ENCODE measurements at regions not wholly inside any gene's neighbourhood (a gene's known extent, or its start where the extent isn't known, plus 50 kb on each side); places are given as distances from the start of the nearest gene placed in this dataset.

DNA sequence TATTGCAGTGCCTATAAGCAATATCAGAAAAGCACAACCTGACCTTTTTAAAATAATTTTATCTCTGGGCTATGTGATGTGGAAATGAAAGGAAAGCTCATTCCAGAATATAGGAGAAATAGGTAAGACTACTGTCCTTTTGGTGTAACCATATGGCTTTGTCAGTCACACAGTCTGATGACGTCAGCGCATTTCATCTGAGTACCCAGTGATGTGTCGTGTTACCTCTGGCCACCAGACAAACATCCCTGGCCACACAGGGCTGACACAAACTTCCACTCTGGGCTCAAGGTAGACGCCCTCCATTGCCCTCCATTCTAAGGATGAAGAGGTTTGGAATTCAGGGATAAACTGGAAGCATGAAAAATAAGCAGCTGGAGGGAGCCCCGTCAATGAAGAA lies 506.7 kb downstream of the CMPK2 start:
- Histone ChIP-seq H3K27ac (ENCODE audit: low read depth, low read length) (no peak overlapping the region), H2AFZ (ENCODE audit: low read depth, low read length, poor library complexity, severe bottlenecking) (no peak overlapping the region), H3K79me2 (ENCODE audit: insufficient read depth, low read length) (no peaks in the 10 kb centered on the region), H3K9me2 (ENCODE audit: insufficient read depth) (no peaks in the 10 kb centered on the region), H3K4me3 (replicated peaks in 1 of 2; ENCODE audit: low read depth in 1 of 2, low read length in 2 of 2) (no peak overlapping the region), H3K9me3 (ENCODE audit: control insufficient read depth in 1 of 2, insufficient read depth in 1 of 2, low read depth in 1 of 2, low read length in 2 of 2) (no peaks in the 10 kb centered on the region; a peak in 1 of 4 replicates), H3K36me3 (ENCODE audit: control insufficient read depth in 1 of 2, insufficient read depth in 2 of 2, low read length in 2 of 2) (no peaks in the 10 kb centered on the region), H3K4me2 (ENCODE audit: low read length) (no peak overlapping the region), H3K9ac (ENCODE audit: low read length) (no peak overlapping the region), H3K27me3 (ENCODE audit: insufficient read depth, low read length) (no peaks in the 10 kb centered on the region), H4K20me1 (ENCODE audit: insufficient read depth) (no peaks in the 10 kb centered on the region), H3K4me1 (ENCODE audit: control insufficient read depth in 1 of 2, insufficient read depth in 2 of 2, low read length in 2 of 2) (no peaks in the 10 kb centered on the region)
- no TSS peak for BruUV-seq (replicated peaks)
- TF ChIP-seq CEBPB (IDR thresholded peaks at IDR 0.05; ENCODE audit: low read depth) = no peak
- TF ChIP-seq ZFX (IDR thresholded peaks at IDR 0.05) = no peak
- TF ChIP-seq ELF1 (IDR thresholded peaks at IDR 0.05; ENCODE audit: borderline replicate concordance, low read depth) = no peak
- TF ChIP-seq, protein P1, sequence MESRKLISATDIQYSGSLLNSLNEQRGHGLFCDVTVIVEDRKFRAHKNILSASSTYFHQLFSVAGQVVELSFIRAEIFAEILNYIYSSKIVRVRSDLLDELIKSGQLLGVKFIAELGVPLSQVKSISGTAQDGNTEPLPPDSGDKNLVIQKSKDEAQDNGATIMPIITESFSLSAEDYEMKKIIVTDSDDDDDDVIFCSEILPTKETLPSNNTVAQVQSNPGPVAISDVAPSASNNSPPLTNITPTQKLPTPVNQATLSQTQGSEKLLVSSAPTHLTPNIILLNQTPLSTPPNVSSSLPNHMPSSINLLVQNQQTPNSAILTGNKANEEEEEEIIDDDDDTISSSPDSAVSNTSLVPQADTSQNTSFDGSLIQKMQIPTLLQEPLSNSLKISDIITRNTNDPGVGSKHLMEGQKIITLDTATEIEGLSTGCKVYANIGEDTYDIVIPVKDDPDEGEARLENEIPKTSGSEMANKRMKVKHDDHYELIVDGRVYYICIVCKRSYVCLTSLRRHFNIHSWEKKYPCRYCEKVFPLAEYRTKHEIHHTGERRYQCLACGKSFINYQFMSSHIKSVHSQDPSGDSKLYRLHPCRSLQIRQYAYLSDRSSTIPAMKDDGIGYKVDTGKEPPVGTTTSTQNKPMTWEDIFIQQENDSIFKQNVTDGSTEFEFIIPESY (IDR thresholded peaks at IDR 0.05; ENCODE audit: extremely low read depth, insufficient replicate concordance, low read length) = no peak
- no peak for TF ChIP-seq SP1 (IDR thresholded peaks at IDR 0.05; ENCODE audit: low read depth)
- no peak for TF ChIP-seq RAD21 (IDR thresholded peaks at IDR 0.05; ENCODE audit: low read depth)
- no peak for TF ChIP-seq POLR2A (IDR thresholded peaks at IDR 0.05; ENCODE audit: borderline replicate concordance, extremely low read depth, insufficient read depth, insufficient read length)
- TF ChIP-seq, protein P2, sequence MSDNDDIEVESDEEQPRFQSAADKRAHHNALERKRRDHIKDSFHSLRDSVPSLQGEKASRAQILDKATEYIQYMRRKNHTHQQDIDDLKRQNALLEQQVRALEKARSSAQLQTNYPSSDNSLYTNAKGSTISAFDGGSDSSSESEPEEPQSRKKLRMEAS (IDR thresholded peaks at IDR 0.05) = no peak
- TF ChIP-seq TCF7L2 (IDR thresholded peaks at IDR 0.05; ENCODE audit: borderline replicate concordance, extremely low read depth, insufficient read depth, insufficient read length) = no peak
- TF ChIP-seq SIN3A (IDR thresholded peaks at IDR 0.05; ENCODE audit: low read depth) = no peak
- DNase-seq (ENCODE audit: low read depth, low spot score) (no peak), ATAC-seq (no peak)
- ChIA-PET RAD21 (ENCODE audit: low non-redundant PET in 1 of 2, low total read pairs in 2 of 2, uncharacterized antibody in 2 of 2, unreplicated experiment in 2 of 2) (no interaction called here), POLR2A (no interaction called here), CTCF (no interaction called here)
- intact Hi-C loops (cut with micrococcal nuclease) = no loop called here

- Histone ChIP-seq H3K4me1 (ENCODE audit: control insufficient read depth in 1 of 2, insufficient read depth in 2 of 2, low read length in 2 of 2) (no peaks in the 10 kb centered on the region), H3K4me3 (replicated peaks in 1 of 2; ENCODE audit: low read depth in 1 of 2, low read length in 2 of 2) (no peak overlapping the region), H3K27me3 (ENCODE audit: insufficient read depth, low read length) (no peaks in the 10 kb centered on the region), H3K9ac (ENCODE audit: low read length) (no peak overlapping the region), H3K27ac (ENCODE audit: low read depth, low read length) (no peak overlapping the region), H3K79me2 (ENCODE audit: insufficient read depth, low read length) (no peaks in the 10 kb centered on the region), H4K20me1 (ENCODE audit: insufficient read depth) (no peaks in the 10 kb centered on the region), H2AFZ (ENCODE audit: low read depth, low read length, poor library complexity, severe bottlenecking) (no peak overlapping the region), H3K36me3 (ENCODE audit: control insufficient read depth in 1 of 2, insufficient read depth in 2 of 2, low read length in 2 of 2) (no peaks in the 10 kb centered on the region), H3K9me2 (ENCODE audit: insufficient read depth) (no peaks in the 10 kb centered on the region), H3K9me3 (ENCODE audit: control insufficient read depth in 1 of 2, insufficient read depth in 1 of 2, low read depth in 1 of 2, low read length in 2 of 2) (no peaks in the 10 kb centered on the region; a peak in 1 of 4 replicates), H3K4me2 (ENCODE audit: low read length) (no peak overlapping the region)
- RAD21 ChIA-PET (ENCODE audit: low non-redundant PET in 1 of 2, low total read pairs in 2 of 2, uncharacterized antibody in 2 of 2, unreplicated experiment in 2 of 2) = no interaction called here
- POLR2A ChIA-PET = no interaction called here
- no peak for TF ChIP-seq ZNF274 (IDR thresholded peaks at IDR 0.05; ENCODE audit: low read depth, low read length)
- TF ChIP-seq, protein P2 (IDR thresholded peaks at IDR 0.05) = no peak
- TF ChIP-seq SRF (IDR thresholded peaks at IDR 0.05; ENCODE audit: low read depth) = no peak
- no peak for TF ChIP-seq EZH2 (IDR thresholded peaks at IDR 0.05)
- no peak for TF ChIP-seq SIN3A (IDR thresholded peaks at IDR 0.05; ENCODE audit: low read depth)
- no peak for TF ChIP-seq JUND (IDR thresholded peaks at IDR 0.05)
- no peak for TF ChIP-seq RAD21 (IDR thresholded peaks at IDR 0.05; ENCODE audit: low read depth)
- TF ChIP-seq ELF1 (IDR thresholded peaks at IDR 0.05; ENCODE audit: borderline replicate concordance, low read depth) = no peak
- no peak for TF ChIP-seq SP1 (IDR thresholded peaks at IDR 0.05; ENCODE audit: low read depth)
- TF ChIP-seq CEBPB (IDR thresholded peaks at IDR 0.05; ENCODE audit: low read depth) = no peak
- TF ChIP-seq POLR2A (IDR thresholded peaks at IDR 0.05; ENCODE audit: borderline replicate concordance, extremely low read depth, insufficient read depth, insufficient read length) = no peak
- TF ChIP-seq, protein P1 (IDR thresholded peaks at IDR 0.05; ENCODE audit: extremely low read depth, insufficient replicate concordance, low read length) = no peak
- TF ChIP-seq TCF7L2 (IDR thresholded peaks at IDR 0.05; ENCODE audit: borderline replicate concordance, extremely low read depth, insufficient read depth, insufficient read length) = no peak
- no peak for ATAC-seq
- BruUV-seq (replicated peaks) = no TSS peak
- DNase-seq (ENCODE audit: low read depth, low spot score) = no peak
- intact Hi-C loops (cut with micrococcal nuclease) = no loop called here
- CTCF ChIA-PET = no interaction called here
Measured at GRCh38 chr2:6359964-6360363, 505.7 kb downstream of the CMPK2 start.

All from HCT116 (cell line).